MM.1S (cell line): ENCODE measurements at regions not wholly inside any gene's neighbourhood (a gene's known extent, or its start where the extent isn't known, plus 50 kb on each side); places are given as distances from the start of the nearest gene placed in this dataset.

ENCODE experiments used
- DNase-seq: peaks from one replicate; pipeline ENCODE4 v3.0.0-alpha.2; 2015
- H2AFZ ChIP-seq: fragments of 300-600 bp; sonication (generic); 2 replicates; pipeline ENCODE4 v1.6.0; 2016; ENCODE audit warnings: antibody characterized with exemption, low read length
- H3F3A ChIP-seq: fragments of 300-600 bp; sonication (generic); 2 replicates; pipeline ENCODE4 v1.6.1; 2016; ENCODE audit warnings: mild to moderate bottlenecking, antibody characterized with exemption, low read length, moderate library complexity, mixed read lengths; ENCODE audit not compliant: insufficient read depth
- H3K27ac ChIP-seq: fragments of 300-600 bp; sonication (generic); 2 replicates; pipeline ENCODE4 v1.5.1; 2016; ENCODE audit warnings: mild to moderate bottlenecking, low read length
- H3K27me3 ChIP-seq: fragments of 300-600 bp; sonication (generic); replicated peaks from 2 replicates; pipeline ENCODE4 v1.6.0; 2016; ENCODE audit warnings: low read length; ENCODE audit not compliant: insufficient read depth
- H3K36me3 ChIP-seq: fragments of 300-600 bp; sonication (generic); replicated peaks from 2 replicates; pipeline ENCODE4 v1.6.1; 2016; ENCODE audit warnings: mild to moderate bottlenecking, low read length, mixed read lengths; ENCODE audit not compliant: insufficient read depth
- H3K4me1 ChIP-seq: fragments of 300-600 bp; sonication (generic); 2 replicates; pipeline ENCODE4 v1.6.1; 2016; ENCODE audit warnings: low read length, mixed read lengths
- H3K4me2 ChIP-seq: fragments of 300-600 bp; sonication (generic); 2 replicates; pipeline ENCODE4 v1.6.0; 2016; ENCODE audit warnings: low read depth, low read length
- H3K4me3 ChIP-seq: fragments of 300-600 bp; sonication (generic); 2 replicates; pipeline ENCODE4 v1.5.1; 2016; ENCODE audit warnings: low read length, mixed read lengths
- H3K79me2 ChIP-seq: fragments of 300-600 bp; sonication (generic); 2 replicates; pipeline ENCODE4 v1.6.1; 2016; ENCODE audit warnings: mixed run types, low read length, mixed read lengths
- H3K9ac ChIP-seq: fragments of 300-600 bp; sonication (generic); 2 replicates; pipeline ENCODE4 v1.6.1; 2016; ENCODE audit warnings: low read length, mixed read lengths
- H3K9me2 ChIP-seq: fragments of 300-600 bp; sonication (generic); replicated peaks from 2 replicates; pipeline ENCODE4 v1.6.1; 2016; ENCODE audit warnings: mild to moderate bottlenecking, low read length, mixed read lengths; ENCODE audit not compliant: insufficient read depth
- H3K9me3 ChIP-seq: fragments of 300-600 bp; sonication (generic); replicated peaks from 2 replicates; pipeline ENCODE4 v1.6.1; 2016; ENCODE audit warnings: mild to moderate bottlenecking, low read length, mixed read lengths; ENCODE audit not compliant: insufficient read depth
- H4K20me1 ChIP-seq: fragments of 300-600 bp; sonication (generic); 2 replicates; pipeline ENCODE4 v1.6.1; 2016; ENCODE audit warnings: mild to moderate bottlenecking, low read length, moderate library complexity, mixed read lengths; ENCODE audit not compliant: insufficient read depth
- CTCF ChIP-seq: fragments of 300-600 bp; sonication (generic); IDR thresholded peaks from 2 replicates; pipeline ENCODE4 v1.5.1; 2016; ENCODE audit warnings: antibody characterized with exemption, low read length, mixed read lengths
- EZH2 ChIP-seq: fragments of 300-600 bp; sonication (generic); optimal IDR thresholded peaks from 2 replicates; pipeline ENCODE3; 2017; ENCODE audit warnings: low read depth, mild to moderate bottlenecking, antibody characterized with exemption, low read length, mixed read lengths
- EZH2phosphoT487 ChIP-seq: fragments of 300-600 bp; sonication (generic); IDR thresholded peaks from 2 replicates; pipeline ENCODE4 v1.6.1; 2018; ENCODE audit warnings: antibody characterized with exemption, low read length

- Histone ChIP-seq H3K4me3 (no peak overlapping the region), H3K4me2 (no peak overlapping the region), H3K27me3 (no peaks in the 10 kb centered on the region), H3K4me1 (no peaks in the 10 kb centered on the region), H3K36me3 (no peaks in the 10 kb centered on the region), H3K9me2 (no peaks in the 10 kb centered on the region), H3K9ac (no peak overlapping the region), H2AFZ (no peak overlapping the region), H3K9me3 (no peaks in the 10 kb centered on the region), H3K27ac (no peak overlapping the region), H3K79me2 (no peaks in the 10 kb centered on the region), H3F3A (no peaks in the 10 kb centered on the region), H4K20me1 (no peaks in the 10 kb centered on the region)
- no peak for TF ChIP-seq EZH2
- TF ChIP-seq CTCF = no peak
- no peak for TF ChIP-seq EZH2phosphoT487
- no peak for DNase-seq
Observed at GRCh38 chr12:67833602-67834001, 155.6 kb upstream of the IFNG-AS1 start.

GRCh38 chr12:67837876-67838275, 151.4 kb upstream of the IFNG-AS1 start:
- no peak overlapping the region for H3K4me3 ChIP-seq
- no peak overlapping the region for H3K9ac ChIP-seq
- no peaks in the 10 kb centered on the region for H3K27me3 ChIP-seq
- no peak overlapping the region for H3K27ac ChIP-seq
- no peak for DNase-seq
- no peaks in the 10 kb centered on the region for H3K4me1 ChIP-seq
- H3F3A ChIP-seq = no peaks in the 10 kb centered on the region
- H3K79me2 ChIP-seq = no peaks in the 10 kb centered on the region
- H3K36me3 ChIP-seq = no peaks in the 10 kb centered on the region
- H3K9me2 ChIP-seq = no peaks in the 10 kb centered on the region
- H4K20me1 ChIP-seq = no peaks in the 10 kb centered on the region
- no peak overlapping the region for H3K4me2 ChIP-seq
- H3K9me3 ChIP-seq = no peaks in the 10 kb centered on the region
- TF ChIP-seq EZH2 = no peak
- no peak for TF ChIP-seq CTCF
- TF ChIP-seq EZH2phosphoT487 = no peak
- H2AFZ ChIP-seq = no peak overlapping the region

- Histone ChIP-seq H3K27ac (no peak overlapping the region), H3K9me3 (no peaks in the 10 kb centered on the region), H3K4me1 (no peaks in the 10 kb centered on the region), H3F3A (no peaks in the 10 kb centered on the region), H3K4me3 (no peak overlapping the region), H2AFZ (no peak overlapping the region), H3K9ac (no peak overlapping the region), H3K27me3 (no peaks in the 10 kb centered on the region), H3K36me3 (no peaks in the 10 kb centered on the region), H3K9me2 (no peaks in the 10 kb centered on the region), H3K4me2 (no peak overlapping the region), H3K79me2 (no peaks in the 10 kb centered on the region), H4K20me1 (no peaks in the 10 kb centered on the region)
- no peak for TF ChIP-seq EZH2phosphoT487
- TF ChIP-seq CTCF = no peak
- TF ChIP-seq EZH2 = no peak
- no peak for DNase-seq
Observed at GRCh38 chr12:67842124-67842523, 147.1 kb upstream of the IFNG-AS1 start.
